ENCODE measurements at regions not wholly inside any gene's neighbourhood (a gene's known extent, or its start where the extent isn't known, plus 50 kb on each side); places are given as distances from the start of the nearest gene placed in this dataset.

DNA sequence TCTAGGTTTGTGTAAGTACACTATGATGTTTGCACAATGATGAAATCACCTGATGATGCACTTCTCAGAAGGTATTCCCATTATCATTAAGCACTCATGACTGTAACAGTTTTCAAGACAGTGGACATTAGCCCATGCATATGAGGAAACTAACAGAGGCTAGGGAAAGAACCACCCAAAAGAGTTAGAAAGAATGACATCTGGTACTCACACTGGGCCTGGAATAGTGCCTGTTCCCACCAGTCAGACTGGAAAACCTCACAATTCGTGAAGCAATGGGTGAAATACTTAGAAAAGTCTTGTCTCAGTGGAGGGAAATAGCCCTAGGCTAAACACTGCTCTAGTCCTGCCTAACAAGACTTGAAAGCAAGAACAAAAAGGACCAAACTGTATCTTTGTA lies 117.4 kb upstream of the GDNF start:
- TF ChIP-seq, protein P1, sequence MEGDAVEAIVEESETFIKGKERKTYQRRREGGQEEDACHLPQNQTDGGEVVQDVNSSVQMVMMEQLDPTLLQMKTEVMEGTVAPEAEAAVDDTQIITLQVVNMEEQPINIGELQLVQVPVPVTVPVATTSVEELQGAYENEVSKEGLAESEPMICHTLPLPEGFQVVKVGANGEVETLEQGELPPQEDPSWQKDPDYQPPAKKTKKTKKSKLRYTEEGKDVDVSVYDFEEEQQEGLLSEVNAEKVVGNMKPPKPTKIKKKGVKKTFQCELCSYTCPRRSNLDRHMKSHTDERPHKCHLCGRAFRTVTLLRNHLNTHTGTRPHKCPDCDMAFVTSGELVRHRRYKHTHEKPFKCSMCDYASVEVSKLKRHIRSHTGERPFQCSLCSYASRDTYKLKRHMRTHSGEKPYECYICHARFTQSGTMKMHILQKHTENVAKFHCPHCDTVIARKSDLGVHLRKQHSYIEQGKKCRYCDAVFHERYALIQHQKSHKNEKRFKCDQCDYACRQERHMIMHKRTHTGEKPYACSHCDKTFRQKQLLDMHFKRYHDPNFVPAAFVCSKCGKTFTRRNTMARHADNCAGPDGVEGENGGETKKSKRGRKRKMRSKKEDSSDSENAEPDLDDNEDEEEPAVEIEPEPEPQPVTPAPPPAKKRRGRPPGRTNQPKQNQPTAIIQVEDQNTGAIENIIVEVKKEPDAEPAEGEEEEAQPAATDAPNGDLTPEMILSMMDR (IDR thresholded peaks at IDR 0.05; ENCODE audit: low read depth, low read length) = no peak
- no peak for TF ChIP-seq EZH2phosphoT487 (IDR thresholded peaks at IDR 0.05; ENCODE audit: low read depth)

Measured in OCI-LY3 (cell line).